Endothelial cell of umbilical vein (primary cell): ENCODE measurements at regions not wholly inside any gene's neighbourhood (a gene's known extent, or its start where the extent isn't known, plus 50 kb on each side); places are given as distances from the start of the nearest gene placed in this dataset.

Experiments
- BruUV-seq: library from RNA; stranded (reverse); fragments of 400-500 nt; replicated peaks from 2 replicates; lab custom pipeline; 2021; lab: Mats Ljungman, UMichigan
- CTCF ChIA-PET: fragments of 300-600, 350-600 bp; sonication (Branson Sonifier 250); formaldehyde crosslinking; loops from one replicate; lab custom pipeline; 2021; ENCODE audit warnings: antibody characterized with exemption, inconsistent platforms; lab: Charles Lee
- POLR2A ChIA-PET: fragments of 300-600, 350-600 bp; sonication (Branson Sonifier 250); formaldehyde crosslinking; loops from one replicate; lab custom pipeline; 2021; ENCODE audit warnings: antibody characterized with exemption, inconsistent platforms; lab: Charles Lee
- DNase-seq: peaks from one replicate; pipeline ENCODE4 v3.0.0-alpha.2; 2011; ENCODE audit warnings: low read depth, low spot score
- FAIRE-seq: peaks from 2 replicates; lab custom pipeline; 2011; peaks lifted over from hg19 to GRCh38; lab: Jason Lieb, UNC
- H2AFZ ChIP-seq: 2 replicates; pipeline ENCODE4 v1.6.0; 2012; ENCODE audit warnings: low read depth, low read length, control low read depth, inconsistent platforms
- H3K27ac ChIP-seq: 2 replicates; pipeline ENCODE4 v1.5.1; 2011; ENCODE audit warnings: low read depth, mild to moderate bottlenecking, control low read depth, low read length, moderate library complexity; ENCODE audit not compliant: insufficient read depth
- H3K27me3 ChIP-seq, 2 experiments: 2 replicates each; pipeline versions ENCODE4 v1.6.0 to v1.6.1; 2011; ENCODE audit warnings: low read length in 2 of 2, mixed read lengths in 1 of 2; ENCODE audit not compliant: control insufficient read depth in 2 of 2, insufficient read depth in 2 of 2
- H3K36me3 ChIP-seq, 2 experiments: 2 replicates in 1 of 2; 3 replicates in 1 of 2; pipeline ENCODE4 v1.5.1; 2011; ENCODE audit warnings: low read length in 2 of 2, mild to moderate bottlenecking in 1 of 2, moderate library complexity in 1 of 2; ENCODE audit not compliant: control insufficient read depth in 2 of 2, insufficient read depth in 2 of 2; ENCODE audit errors: extremely low read depth in 1 of 2
- H3K4me1 ChIP-seq: 3 replicates; pipeline ENCODE4 v1.5.1; 2011; ENCODE audit warnings: mild to moderate bottlenecking, low read length; ENCODE audit not compliant: control insufficient read depth, insufficient read depth; ENCODE audit errors: extremely low read depth
- H3K4me2 ChIP-seq: 2 replicates; pipeline ENCODE4 v1.6.1; 2011; ENCODE audit warnings: low read length, control low read depth, mixed read lengths; ENCODE audit not compliant: insufficient read depth
- H3K4me3 ChIP-seq, 3 experiments: fragments of 200-600 bp in 1 of 3; sonication (generic), shearing (Covaris generic) in 1 of 3; replicated peaks in 1 of 3; 2 replicates each; pipeline ENCODE4 v1.5.1; 2011 to 2016; ENCODE audit warnings: control low read depth in 3 of 3, low read length in 3 of 3, mild to moderate bottlenecking in 2 of 3, inconsistent platforms in 1 of 3, low read depth in 1 of 3, moderate library complexity in 1 of 3; ENCODE audit not compliant: insufficient read depth in 1 of 3
- H3K79me2 ChIP-seq: 2 replicates; pipeline ENCODE4 v1.6.0; 2012; ENCODE audit warnings: low read length, inconsistent platforms; ENCODE audit not compliant: control insufficient read depth, insufficient read depth
- H3K9ac ChIP-seq: replicated peaks from 2 replicates; pipeline ENCODE3; 2011; ENCODE audit warnings: low read length, control low read depth; ENCODE audit not compliant: insufficient read depth; ENCODE audit errors: extremely low read depth
- H3K9me1 ChIP-seq: replicated peaks from 3 replicates; pipeline ENCODE4 v1.6.0; 2011; ENCODE audit warnings: mild to moderate bottlenecking, low read length; ENCODE audit not compliant: control insufficient read depth, insufficient read depth; ENCODE audit errors: extremely low read depth
- H3K9me3 ChIP-seq: replicated peaks from 2 replicates; pipeline ENCODE4 v1.5.1; 2012; ENCODE audit warnings: low read length, inconsistent platforms; ENCODE audit not compliant: control insufficient read depth, insufficient read depth
- H4K20me1 ChIP-seq: replicated peaks from 2 replicates; pipeline ENCODE3; 2011; ENCODE audit warnings: mild to moderate bottlenecking, low read length; ENCODE audit not compliant: control insufficient read depth, insufficient read depth; ENCODE audit errors: extremely low read depth
- EZH2 ChIP-seq: IDR thresholded peaks from 2 replicates; pipeline ENCODE4 v1.6.1; 2012; ENCODE audit warnings: borderline replicate concordance, low read depth, mild to moderate bottlenecking, moderate library complexity, low read length, inconsistent platforms; ENCODE audit not compliant: severe bottlenecking
- FOS ChIP-seq: IDR thresholded peaks from 2 replicates; pipeline ENCODE4 v1.6.1; 2011; ENCODE audit warnings: mild to moderate bottlenecking, low read length, moderate library complexity, borderline replicate concordance; ENCODE audit not compliant: insufficient read depth
- GATA2 ChIP-seq: IDR thresholded peaks from 2 replicates; pipeline ENCODE4 v1.7.0; 2011; ENCODE audit warnings: low read depth, mild to moderate bottlenecking, moderate library complexity, mixed read lengths, low read length; ENCODE audit not compliant: insufficient read length, insufficient read depth
- JUN ChIP-seq: IDR thresholded peaks from 2 replicates; pipeline ENCODE4 v1.6.1; 2011; ENCODE audit warnings: borderline replicate concordance, low read depth; ENCODE audit not compliant: insufficient read length, insufficient read depth
- MYC ChIP-seq: IDR thresholded peaks from one replicate; pipeline ENCODE4 v1.6.1; 2011; ENCODE audit warnings: mild to moderate bottlenecking, low read depth, low read length
- POLR2A ChIP-seq: IDR thresholded peaks from 2 replicates; pipeline ENCODE4 v1.6.1; 2012; ENCODE audit warnings: low read depth, mild to moderate bottlenecking, control low read depth, low read length
- POLR2AphosphoS5 ChIP-seq: IDR thresholded peaks from 2 replicates; pipeline ENCODE4 v1.6.1; 2012; ENCODE audit warnings: low read depth, mild to moderate bottlenecking, control low read depth, low read length, moderate library complexity; ENCODE audit not compliant: insufficient read depth
- dilution Hi-C: fragments of 300-500 bp; cut with MboI; formaldehyde crosslinking; loops from one replicate; pipeline ENCODE4 v1.15.0; 2019; ENCODE audit warnings: low sequenced_read_pairs; ENCODE audit not compliant: extremely low pct_ligation_motif_present
- intact Hi-C: fragments of 100-400 bp; cut with micrococcal nuclease; formaldehyde crosslinking; loops from one replicate; pipeline ENCODE4 v1.10.0; 2022
- TF ChIP-seq, protein P1 (sequence below), 2 donors: IDR thresholded peaks; 1 replicate in 1 of 2; 2 replicates in 1 of 2; pipeline ENCODE4 v1.5.1; 2011; ENCODE audit warnings: low read length in 2 of 2, mild to moderate bottlenecking in 2 of 2, moderate library complexity in 2 of 2, control low read depth in 1 of 2, inconsistent platforms in 1 of 2, low read depth in 1 of 2; ENCODE audit not compliant: insufficient read depth in 1 of 2; ENCODE audit errors: extremely low read depth in 1 of 2
- TF ChIP-seq, protein P2 (sequence below): IDR thresholded peaks from 2 replicates; pipeline ENCODE4 v1.6.1; 2011; ENCODE audit not compliant: insufficient read depth, insufficient read length

DNA sequence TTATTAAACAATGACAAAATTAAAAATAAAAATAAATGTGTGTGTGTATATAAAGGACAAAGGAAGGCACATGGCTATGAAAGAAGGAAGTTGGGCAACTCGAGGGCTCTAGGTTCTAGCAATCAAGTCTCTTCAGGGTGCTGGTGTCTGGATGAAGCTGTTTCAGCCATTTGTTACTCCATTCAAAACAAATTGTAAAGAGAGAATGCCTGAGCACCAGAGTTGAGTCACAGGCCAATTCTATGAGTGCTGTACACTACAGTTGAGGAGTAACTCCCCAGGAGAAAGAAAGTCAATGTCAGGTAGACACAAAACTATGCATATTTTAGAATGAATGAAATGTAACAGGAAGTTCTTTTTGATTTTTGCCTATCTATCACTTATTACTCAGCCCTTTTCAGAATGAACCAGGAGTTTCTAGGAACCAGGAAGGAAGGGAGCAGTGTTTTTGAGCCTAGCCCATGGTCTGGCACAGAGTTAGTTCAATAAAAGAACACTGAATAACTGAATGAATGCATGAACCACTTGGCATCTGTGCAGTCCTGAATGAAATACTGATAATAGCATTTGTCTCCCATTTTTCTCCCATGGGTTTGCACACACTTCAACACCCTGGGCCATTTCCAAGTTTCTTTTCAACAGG is 151.7 kb upstream of the CPEB2 start:
- CTCF ChIA-PET = no interaction called here
- POLR2A ChIA-PET = no interaction called here
- dilution Hi-C loops = no loop called here

More for the DNA sequence above, 151.7 kb upstream of the CPEB2 start:
- no TSS peak for BruUV-seq
- Histone ChIP-seq H2AFZ (no peak overlapping the region), H3K4me1 (no peaks in the 10 kb centered on the region), H3K4me2 (no peak overlapping the region), H4K20me1 (no peaks in the 10 kb centered on the region), H3K36me3 (no peaks in the 10 kb centered on the region), H3K27me3 (no peaks in the 10 kb centered on the region), H3K9ac (no peak overlapping the region), H3K9me3 (no peaks in the 10 kb centered on the region), H3K27ac (no peak overlapping the region), H3K79me2 (no peaks in the 10 kb centered on the region), H3K4me3 (no peak overlapping the region), H3K9me1 (no peaks in the 10 kb centered on the region)
- FAIRE-seq (no peak), DNase-seq (no peak)
- intact Hi-C loops = no loop called here
- TF ChIP-seq, protein P1, sequence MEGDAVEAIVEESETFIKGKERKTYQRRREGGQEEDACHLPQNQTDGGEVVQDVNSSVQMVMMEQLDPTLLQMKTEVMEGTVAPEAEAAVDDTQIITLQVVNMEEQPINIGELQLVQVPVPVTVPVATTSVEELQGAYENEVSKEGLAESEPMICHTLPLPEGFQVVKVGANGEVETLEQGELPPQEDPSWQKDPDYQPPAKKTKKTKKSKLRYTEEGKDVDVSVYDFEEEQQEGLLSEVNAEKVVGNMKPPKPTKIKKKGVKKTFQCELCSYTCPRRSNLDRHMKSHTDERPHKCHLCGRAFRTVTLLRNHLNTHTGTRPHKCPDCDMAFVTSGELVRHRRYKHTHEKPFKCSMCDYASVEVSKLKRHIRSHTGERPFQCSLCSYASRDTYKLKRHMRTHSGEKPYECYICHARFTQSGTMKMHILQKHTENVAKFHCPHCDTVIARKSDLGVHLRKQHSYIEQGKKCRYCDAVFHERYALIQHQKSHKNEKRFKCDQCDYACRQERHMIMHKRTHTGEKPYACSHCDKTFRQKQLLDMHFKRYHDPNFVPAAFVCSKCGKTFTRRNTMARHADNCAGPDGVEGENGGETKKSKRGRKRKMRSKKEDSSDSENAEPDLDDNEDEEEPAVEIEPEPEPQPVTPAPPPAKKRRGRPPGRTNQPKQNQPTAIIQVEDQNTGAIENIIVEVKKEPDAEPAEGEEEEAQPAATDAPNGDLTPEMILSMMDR (IDR thresholded peaks at IDR 0.05; ENCODE audit: extremely low read depth in 1 of 2, insufficient read depth in 1 of 2, low read depth in 1 of 2, low read length in 2 of 2) = no peak
- TF ChIP-seq, protein P2, sequence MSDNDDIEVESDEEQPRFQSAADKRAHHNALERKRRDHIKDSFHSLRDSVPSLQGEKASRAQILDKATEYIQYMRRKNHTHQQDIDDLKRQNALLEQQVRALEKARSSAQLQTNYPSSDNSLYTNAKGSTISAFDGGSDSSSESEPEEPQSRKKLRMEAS = no peak
- TF ChIP-seq FOS = no peak
- TF ChIP-seq EZH2 = no peak
- TF ChIP-seq POLR2A = no peak
- TF ChIP-seq JUN = no peak
- TF ChIP-seq GATA2 = no peak
- no peak for TF ChIP-seq MYC
- no peak for TF ChIP-seq POLR2AphosphoS5
